PFSK-1 (cell line): ENCODE measurements at regions not wholly inside any gene's neighbourhood (a gene's known extent, or its start where the extent isn't known, plus 50 kb on each side); places are given as distances from the start of the nearest gene placed in this dataset.

Experiments used
- POLR2AphosphoS5 ChIP-seq: IDR thresholded peaks from 2 replicates; pipeline ENCODE4 v1.6.1; 2012; ENCODE audit warnings: low read depth, mild to moderate bottlenecking, control low read depth, low read length, moderate library complexity
- REST ChIP-seq, 2 experiments: IDR thresholded peaks; 2 replicates each; pipeline versions ENCODE4 v1.6.1 to v1.8.0; 2011 to 2012; ENCODE audit warnings: low read depth in 2 of 2, low read length in 2 of 2, control low read depth in 1 of 2, inconsistent platforms in 1 of 2, mild to moderate bottlenecking in 1 of 2, moderate library complexity in 1 of 2; ENCODE audit not compliant: insufficient read depth in 1 of 2

GRCh38 chr3:31409866-31410265 is 122.9 kb upstream of the STT3B start:
- no peak for TF ChIP-seq REST (IDR thresholded peaks at IDR 0.05; ENCODE audit: insufficient read depth in 1 of 2, low read depth in 2 of 2, low read length in 2 of 2)
- no peak for TF ChIP-seq POLR2AphosphoS5
